HEK293T (cell line): ENCODE measurements at regions not wholly inside any gene's neighbourhood (a gene's known extent, or its start where the extent isn't known, plus 50 kb on each side); places are given as distances from the start of the nearest gene placed in this dataset.

ENCODE experiments used
- CTBP1 ChIP-seq: fragments of 450-650 bp; IDR thresholded peaks from 2 replicates; pipeline ENCODE4 v1.6.1; 2016; ENCODE audit warnings: borderline replicate concordance
- FOXK2 ChIP-seq: fragments of 450-650 bp; IDR thresholded peaks from 2 replicates; pipeline ENCODE4 v1.6.1; 2016; ENCODE audit warnings: mild to moderate bottlenecking
- FOXM1 ChIP-seq: fragments of 450-650 bp; IDR thresholded peaks from 2 replicates; pipeline ENCODE4 v1.6.1; 2017; ENCODE audit warnings: mild to moderate bottlenecking, borderline replicate concordance

GRCh38 chr9:89743216-89743572, 138.4 kb downstream of the GADD45G start:
- TF ChIP-seq FOXK2 (no peak), CTBP1 (no peak), FOXM1 (no peak)
